ENCODE measurements at regions not wholly inside any gene's neighbourhood (a gene's known extent, or its start where the extent isn't known, plus 50 kb on each side); places are given as distances from the start of the nearest gene placed in this dataset.
"Not testable (repeated sequence)": the region's sequence is repeated elsewhere in the genome, so short reads cannot be mapped to it uniquely, and the experiment has no call there.

DNA sequence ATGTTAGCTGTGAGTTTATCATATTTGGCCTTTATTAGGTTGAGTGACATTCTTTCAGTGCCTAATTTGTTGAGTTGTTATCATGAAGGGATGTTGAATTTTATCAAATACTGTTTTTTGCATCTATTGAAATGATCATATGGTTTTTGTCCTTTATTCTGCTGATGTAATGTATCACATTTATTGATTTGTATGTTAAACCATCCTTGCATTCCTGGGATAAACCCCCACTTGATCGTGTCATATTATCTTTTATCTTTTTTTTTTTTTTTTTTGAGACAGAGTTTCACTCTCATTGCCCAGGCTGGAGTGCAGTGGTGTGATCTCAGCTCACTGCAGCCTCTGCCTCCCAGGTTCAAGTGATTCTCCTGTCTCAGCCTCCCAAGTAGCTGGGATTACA is 51.9 kb upstream of the MFGE8 start:
- not testable (repeated sequence) for DNase-seq (ENCODE audit: low spot score); ATAC-seq (ENCODE audit: low FRiP score)

- no peak for ATAC-seq (ENCODE audit: low FRiP score)
- DNase-seq (ENCODE audit: low spot score), result no peak
- TF ChIP-seq CTCF (IDR thresholded peaks at IDR 0.05), result no peak
Observed at GRCh38 chr15:88970232-88970631, 57.1 kb upstream of the MFGE8 start.

DNA sequence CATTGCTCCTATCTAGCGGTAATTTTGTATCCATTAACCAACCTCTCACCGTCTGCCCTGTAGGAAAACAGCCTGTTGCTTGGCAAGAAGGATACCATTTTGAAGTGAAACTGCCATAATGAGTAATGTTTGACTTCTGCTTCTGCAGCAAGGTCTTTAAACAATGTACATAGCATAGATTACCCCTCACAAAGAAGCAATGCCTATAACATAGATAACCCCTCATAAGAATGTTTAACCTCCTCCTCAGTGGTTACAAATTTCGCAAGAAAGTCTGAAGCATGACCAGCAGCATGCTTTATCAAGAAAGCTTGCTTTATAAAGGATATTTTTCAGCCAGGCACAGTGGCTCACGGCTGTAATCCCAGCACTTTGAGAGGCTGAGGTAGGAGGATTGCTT is 61.2 kb upstream of the MFGE8 start:
- ATAC-seq (ENCODE audit: low FRiP score), result no peak
- TF ChIP-seq CTCF (IDR thresholded peaks at IDR 0.05), result no peak
- DNase-seq (ENCODE audit: low spot score), result no peak

- ATAC-seq (ENCODE audit: low FRiP score), result no peak
Observed at GRCh38 chr15:88975891-88976290, 62.7 kb upstream of the MFGE8 start.

GRCh38 chr15:88976656-88977055 is 63.5 kb upstream of the MFGE8 start:
- DNase-seq (ENCODE audit: low spot score) (no peak), ATAC-seq (ENCODE audit: low FRiP score) (no peak)
- no peak for TF ChIP-seq CTCF (IDR thresholded peaks at IDR 0.05)

More at GRCh38 chr15:88975891-88976290, 62.7 kb upstream of the MFGE8 start:
- no peak for DNase-seq (ENCODE audit: low spot score)
- TF ChIP-seq CTCF (IDR thresholded peaks at IDR 0.05), result no peak

DNA sequence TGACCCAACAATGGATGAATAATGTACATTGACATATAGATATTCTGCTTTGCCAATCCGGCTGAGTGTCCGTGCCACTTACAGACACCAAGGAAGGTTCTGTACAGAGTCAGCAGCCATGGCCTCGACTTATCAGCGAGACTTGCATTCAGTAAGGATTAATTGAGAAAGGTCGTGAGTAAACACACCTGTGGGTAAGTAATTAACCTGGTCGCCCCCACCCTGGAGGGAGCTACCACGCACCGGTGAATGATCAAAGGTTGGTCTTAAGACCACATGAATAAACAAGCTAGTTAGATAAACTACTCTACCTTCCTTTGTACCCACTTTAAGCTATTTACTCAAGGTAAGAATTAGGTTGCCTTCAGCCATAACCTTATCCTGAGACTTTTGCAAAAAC is 66.5 kb upstream of the MFGE8 start:
- DNase-seq (ENCODE audit: low spot score) (no peak), ATAC-seq (ENCODE audit: low FRiP score) (no peak)
- no peak for TF ChIP-seq CTCF (IDR thresholded peaks at IDR 0.05)

- TF ChIP-seq CTCF (IDR thresholded peaks at IDR 0.05), result no peak
- DNase-seq (ENCODE audit: low spot score) (no peak), ATAC-seq (ENCODE audit: low FRiP score) (no peak)
Observed at GRCh38 chr15:88980498-88980897, 67.3 kb upstream of the MFGE8 start.
